ENCODE measurements at regions not wholly inside any gene's neighbourhood (a gene's known extent, or its start where the extent isn't known, plus 50 kb on each side); places are given as distances from the start of the nearest gene placed in this dataset.
"Not testable (repeated sequence)": the region's sequence is repeated elsewhere in the genome, so short reads cannot be mapped to it uniquely, and the experiment has no call there.

DNA sequence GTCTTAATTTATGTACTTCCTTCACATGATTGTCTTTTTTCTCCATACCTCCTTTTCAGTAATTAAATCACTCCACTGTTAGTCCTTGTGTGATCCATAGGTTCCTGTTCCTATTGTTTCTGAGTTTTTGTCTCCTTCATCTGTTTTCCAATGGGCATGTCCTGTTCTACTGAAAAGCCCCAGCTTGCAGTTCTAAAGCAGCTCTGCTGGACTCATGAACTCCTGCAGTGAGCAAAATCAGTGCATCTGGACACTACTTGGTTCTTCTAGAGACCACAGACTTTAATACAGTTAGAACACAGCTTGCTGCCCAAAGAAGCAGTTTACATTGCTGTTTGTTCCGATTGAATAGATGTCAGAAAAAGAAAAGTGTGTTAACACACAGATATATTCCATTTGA, 593.3 kb upstream of the HS3ST5 start (continued):
- TF ChIP-seq RAD21 (IDR thresholded peaks at IDR 0.05; ENCODE audit: low read depth) (no peak), ELF1 (IDR thresholded peaks at IDR 0.05; ENCODE audit: borderline replicate concordance, low read depth) (no peak), TCF7L2 (IDR thresholded peaks at IDR 0.05; ENCODE audit: borderline replicate concordance, extremely low read depth, insufficient read depth, insufficient read length) (no peak)

DNA sequence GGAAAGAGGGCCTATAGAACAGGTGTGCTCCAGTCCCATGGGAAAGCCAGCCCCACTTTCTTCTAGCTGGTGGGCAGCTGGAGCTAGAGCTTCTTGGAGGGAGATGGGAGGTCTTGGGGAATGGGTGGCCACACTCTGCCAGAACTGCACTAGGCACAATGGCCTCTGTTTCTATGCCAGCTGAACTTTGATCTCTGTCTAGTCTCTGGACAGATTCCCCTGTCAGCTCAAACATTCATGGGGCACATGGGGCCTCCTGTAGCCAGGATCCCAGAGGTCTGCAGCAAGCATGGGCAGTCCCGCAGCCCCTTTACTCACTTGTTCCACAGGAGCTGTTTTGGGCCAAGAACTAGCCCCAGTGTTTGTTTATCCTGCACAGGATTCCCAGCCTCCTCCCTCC, 591.3 kb upstream of the HS3ST5 start:
- POLR2A ChIA-PET = no interaction called here
- no peak overlapping the region for H3K4me2 ChIP-seq (ENCODE audit: low read length)
- CTCF ChIA-PET = no interaction called here
- BruUV-seq (replicated peaks) = no TSS peak
- DNase-seq (ENCODE audit: low read depth, low spot score) (no peak), ATAC-seq (no peak)
- no peak overlapping the region for H3K9ac ChIP-seq (ENCODE audit: low read length)
- H2AFZ ChIP-seq (ENCODE audit: low read depth, low read length, poor library complexity, severe bottlenecking) = no peak overlapping the region
- intact Hi-C loops (cut with micrococcal nuclease) = no loop called here
- no peaks in the 10 kb centered on the region for H3K9me2 ChIP-seq (ENCODE audit: insufficient read depth)
- H3K79me2 ChIP-seq (ENCODE audit: insufficient read depth, low read length) = no peaks in the 10 kb centered on the region
- H3K36me3 ChIP-seq (ENCODE audit: control insufficient read depth in 1 of 2, insufficient read depth in 2 of 2, low read length in 2 of 2) = no peaks in the 10 kb centered on the region
- H3K27ac ChIP-seq (ENCODE audit: low read depth, low read length) = no peak overlapping the region
- H3K4me3 ChIP-seq (replicated peaks in 1 of 2; ENCODE audit: low read depth in 1 of 2, low read length in 2 of 2) = no peak overlapping the region
- no peaks in the 10 kb centered on the region for H3K4me1 ChIP-seq (ENCODE audit: control insufficient read depth in 1 of 2, insufficient read depth in 2 of 2, low read length in 2 of 2)
- H3K27me3 ChIP-seq (ENCODE audit: insufficient read depth, low read length) = no peaks in the 10 kb centered on the region
- H3K9me3 ChIP-seq (ENCODE audit: control insufficient read depth in 1 of 2, insufficient read depth in 1 of 2, low read depth in 1 of 2, low read length in 2 of 2) = no peaks in the 10 kb centered on the region
- RAD21 ChIA-PET (ENCODE audit: low non-redundant PET in 1 of 2, low total read pairs in 2 of 2, uncharacterized antibody in 2 of 2, unreplicated experiment in 2 of 2) = no interaction called here
- no peak for TF ChIP-seq POLR2AphosphoS5 (IDR thresholded peaks at IDR 0.05; ENCODE audit: low read depth, low read length)
- TF ChIP-seq, protein P1, sequence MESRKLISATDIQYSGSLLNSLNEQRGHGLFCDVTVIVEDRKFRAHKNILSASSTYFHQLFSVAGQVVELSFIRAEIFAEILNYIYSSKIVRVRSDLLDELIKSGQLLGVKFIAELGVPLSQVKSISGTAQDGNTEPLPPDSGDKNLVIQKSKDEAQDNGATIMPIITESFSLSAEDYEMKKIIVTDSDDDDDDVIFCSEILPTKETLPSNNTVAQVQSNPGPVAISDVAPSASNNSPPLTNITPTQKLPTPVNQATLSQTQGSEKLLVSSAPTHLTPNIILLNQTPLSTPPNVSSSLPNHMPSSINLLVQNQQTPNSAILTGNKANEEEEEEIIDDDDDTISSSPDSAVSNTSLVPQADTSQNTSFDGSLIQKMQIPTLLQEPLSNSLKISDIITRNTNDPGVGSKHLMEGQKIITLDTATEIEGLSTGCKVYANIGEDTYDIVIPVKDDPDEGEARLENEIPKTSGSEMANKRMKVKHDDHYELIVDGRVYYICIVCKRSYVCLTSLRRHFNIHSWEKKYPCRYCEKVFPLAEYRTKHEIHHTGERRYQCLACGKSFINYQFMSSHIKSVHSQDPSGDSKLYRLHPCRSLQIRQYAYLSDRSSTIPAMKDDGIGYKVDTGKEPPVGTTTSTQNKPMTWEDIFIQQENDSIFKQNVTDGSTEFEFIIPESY (IDR thresholded peaks at IDR 0.05; ENCODE audit: extremely low read depth, insufficient replicate concordance, low read length) = no peak
- no peak for TF ChIP-seq CBX3 (IDR thresholded peaks at IDR 0.05; ENCODE audit: low read depth)
- no peak for TF ChIP-seq JUND (IDR thresholded peaks at IDR 0.05)
- TF ChIP-seq, protein P2, sequence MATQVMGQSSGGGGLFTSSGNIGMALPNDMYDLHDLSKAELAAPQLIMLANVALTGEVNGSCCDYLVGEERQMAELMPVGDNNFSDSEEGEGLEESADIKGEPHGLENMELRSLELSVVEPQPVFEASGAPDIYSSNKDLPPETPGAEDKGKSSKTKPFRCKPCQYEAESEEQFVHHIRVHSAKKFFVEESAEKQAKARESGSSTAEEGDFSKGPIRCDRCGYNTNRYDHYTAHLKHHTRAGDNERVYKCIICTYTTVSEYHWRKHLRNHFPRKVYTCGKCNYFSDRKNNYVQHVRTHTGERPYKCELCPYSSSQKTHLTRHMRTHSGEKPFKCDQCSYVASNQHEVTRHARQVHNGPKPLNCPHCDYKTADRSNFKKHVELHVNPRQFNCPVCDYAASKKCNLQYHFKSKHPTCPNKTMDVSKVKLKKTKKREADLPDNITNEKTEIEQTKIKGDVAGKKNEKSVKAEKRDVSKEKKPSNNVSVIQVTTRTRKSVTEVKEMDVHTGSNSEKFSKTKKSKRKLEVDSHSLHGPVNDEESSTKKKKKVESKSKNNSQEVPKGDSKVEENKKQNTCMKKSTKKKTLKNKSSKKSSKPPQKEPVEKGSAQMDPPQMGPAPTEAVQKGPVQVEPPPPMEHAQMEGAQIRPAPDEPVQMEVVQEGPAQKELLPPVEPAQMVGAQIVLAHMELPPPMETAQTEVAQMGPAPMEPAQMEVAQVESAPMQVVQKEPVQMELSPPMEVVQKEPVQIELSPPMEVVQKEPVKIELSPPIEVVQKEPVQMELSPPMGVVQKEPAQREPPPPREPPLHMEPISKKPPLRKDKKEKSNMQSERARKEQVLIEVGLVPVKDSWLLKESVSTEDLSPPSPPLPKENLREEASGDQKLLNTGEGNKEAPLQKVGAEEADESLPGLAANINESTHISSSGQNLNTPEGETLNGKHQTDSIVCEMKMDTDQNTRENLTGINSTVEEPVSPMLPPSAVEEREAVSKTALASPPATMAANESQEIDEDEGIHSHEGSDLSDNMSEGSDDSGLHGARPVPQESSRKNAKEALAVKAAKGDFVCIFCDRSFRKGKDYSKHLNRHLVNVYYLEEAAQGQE (IDR thresholded peaks at IDR 0.05; ENCODE audit: low read depth) = no peak
- no peak for TF ChIP-seq ELF1 (IDR thresholded peaks at IDR 0.05; ENCODE audit: borderline replicate concordance, low read depth)
- H4K20me1 ChIP-seq (ENCODE audit: insufficient read depth) = no peaks in the 10 kb centered on the region

DNA sequence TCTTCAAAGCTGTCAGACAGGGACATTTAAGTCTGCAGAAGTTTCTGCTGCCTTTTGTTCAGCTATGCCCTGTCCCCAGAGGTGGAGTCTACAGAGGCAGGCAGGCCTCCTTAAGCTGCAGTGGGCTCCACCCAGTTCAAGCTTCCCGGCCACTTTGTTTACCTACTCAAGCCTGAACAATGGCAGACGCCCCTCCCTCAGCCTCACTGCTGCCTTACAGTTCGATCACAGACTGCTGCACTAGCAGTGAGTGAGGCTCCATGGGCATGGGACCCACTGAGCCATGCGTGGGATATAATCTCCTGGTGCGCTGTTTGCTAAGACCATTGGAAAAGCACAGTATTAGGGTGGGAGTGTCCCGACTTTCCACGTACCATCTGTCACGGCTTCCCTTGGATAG, 585.9 kb upstream of the HS3ST5 start:
- H3K9me2 ChIP-seq (ENCODE audit: insufficient read depth); BruUV-seq (replicated peaks): not testable (repeated sequence)

More for the DNA sequence above, 585.9 kb upstream of the HS3ST5 start:
- H2AFZ ChIP-seq (ENCODE audit: low read depth, low read length, poor library complexity, severe bottlenecking); H3K79me2 ChIP-seq (ENCODE audit: insufficient read depth, low read length); ATAC-seq; POLR2A ChIA-PET; H3K4me1 ChIP-seq (ENCODE audit: control insufficient read depth in 1 of 2, insufficient read depth in 2 of 2, low read length in 2 of 2); H3K9me3 ChIP-seq (ENCODE audit: control insufficient read depth in 1 of 2, insufficient read depth in 1 of 2, low read depth in 1 of 2, low read length in 2 of 2); CTCF ChIA-PET; H3K27me3 ChIP-seq (ENCODE audit: insufficient read depth, low read length); H3K4me2 ChIP-seq (ENCODE audit: low read length); intact Hi-C loops (cut with micrococcal nuclease); H3K9ac ChIP-seq (ENCODE audit: low read length); H3K27ac ChIP-seq (ENCODE audit: low read depth, low read length); H3K4me3 ChIP-seq (replicated peaks in 1 of 2; ENCODE audit: low read depth in 1 of 2, low read length in 2 of 2); DNase-seq (ENCODE audit: low read depth, low spot score); H3K36me3 ChIP-seq (ENCODE audit: control insufficient read depth in 1 of 2, insufficient read depth in 2 of 2, low read length in 2 of 2); RAD21 ChIA-PET (ENCODE audit: low non-redundant PET in 1 of 2, low total read pairs in 2 of 2, uncharacterized antibody in 2 of 2, unreplicated experiment in 2 of 2); H4K20me1 ChIP-seq (ENCODE audit: insufficient read depth): not testable (repeated sequence)
